Coronary artery (tissue), 2 donors: ENCODE measurements at regions not wholly inside any gene's neighbourhood (a gene's known extent, or its start where the extent isn't known, plus 50 kb on each side); places are given as distances from the start of the nearest gene placed in this dataset.

Source experiments
- DNase-seq: peaks from one replicate; pipeline ENCODE4 v3.0.0-alpha.2; 2017; ENCODE audit warnings: low spot score
- H3K27ac ChIP-seq, 2 donors: fragments of 200-600 bp; sonication (generic); one replicate each; pipeline ENCODE4 v1.5.1; 2016 to 2019
- H3K4me3 ChIP-seq: fragments of 200-600 bp; sonication (generic); 2 replicates; pipeline ENCODE4 v1.5.1; 2016; ENCODE audit warnings: mild to moderate bottlenecking, moderate library complexity
- TF ChIP-seq, protein P1 (sequence below): fragments of 200-600 bp; sonication (generic); IDR thresholded peaks from one replicate; pipeline ENCODE4 v1.5.1; 2019; ENCODE audit warnings: antibody characterized with exemption

DNA sequence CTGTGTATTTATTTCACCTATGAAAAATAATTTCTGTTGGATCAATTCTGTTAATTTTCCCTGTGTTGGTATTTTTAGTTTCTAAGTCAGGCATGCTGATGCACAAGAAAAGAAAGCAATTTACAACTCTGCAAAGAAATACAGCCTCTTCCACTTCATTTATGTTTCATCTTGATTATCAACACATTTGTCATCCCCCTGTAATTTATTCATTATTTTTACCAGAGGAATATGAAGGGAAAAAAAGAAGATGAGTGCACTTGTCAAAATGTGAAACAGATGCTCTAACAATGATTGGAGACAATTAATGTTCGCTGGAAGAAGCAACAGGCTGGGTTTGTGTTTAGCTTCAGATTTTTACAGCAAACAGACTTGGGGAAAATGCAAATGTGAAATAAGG, 958.5 kb upstream of the SEL1L start:
- DNase-seq = no peak
- Histone ChIP-seq H3K4me3 (no peak overlapping the region), H3K27ac (no peak overlapping the region)
- TF ChIP-seq, protein P1, sequence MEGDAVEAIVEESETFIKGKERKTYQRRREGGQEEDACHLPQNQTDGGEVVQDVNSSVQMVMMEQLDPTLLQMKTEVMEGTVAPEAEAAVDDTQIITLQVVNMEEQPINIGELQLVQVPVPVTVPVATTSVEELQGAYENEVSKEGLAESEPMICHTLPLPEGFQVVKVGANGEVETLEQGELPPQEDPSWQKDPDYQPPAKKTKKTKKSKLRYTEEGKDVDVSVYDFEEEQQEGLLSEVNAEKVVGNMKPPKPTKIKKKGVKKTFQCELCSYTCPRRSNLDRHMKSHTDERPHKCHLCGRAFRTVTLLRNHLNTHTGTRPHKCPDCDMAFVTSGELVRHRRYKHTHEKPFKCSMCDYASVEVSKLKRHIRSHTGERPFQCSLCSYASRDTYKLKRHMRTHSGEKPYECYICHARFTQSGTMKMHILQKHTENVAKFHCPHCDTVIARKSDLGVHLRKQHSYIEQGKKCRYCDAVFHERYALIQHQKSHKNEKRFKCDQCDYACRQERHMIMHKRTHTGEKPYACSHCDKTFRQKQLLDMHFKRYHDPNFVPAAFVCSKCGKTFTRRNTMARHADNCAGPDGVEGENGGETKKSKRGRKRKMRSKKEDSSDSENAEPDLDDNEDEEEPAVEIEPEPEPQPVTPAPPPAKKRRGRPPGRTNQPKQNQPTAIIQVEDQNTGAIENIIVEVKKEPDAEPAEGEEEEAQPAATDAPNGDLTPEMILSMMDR = no peak

DNA sequence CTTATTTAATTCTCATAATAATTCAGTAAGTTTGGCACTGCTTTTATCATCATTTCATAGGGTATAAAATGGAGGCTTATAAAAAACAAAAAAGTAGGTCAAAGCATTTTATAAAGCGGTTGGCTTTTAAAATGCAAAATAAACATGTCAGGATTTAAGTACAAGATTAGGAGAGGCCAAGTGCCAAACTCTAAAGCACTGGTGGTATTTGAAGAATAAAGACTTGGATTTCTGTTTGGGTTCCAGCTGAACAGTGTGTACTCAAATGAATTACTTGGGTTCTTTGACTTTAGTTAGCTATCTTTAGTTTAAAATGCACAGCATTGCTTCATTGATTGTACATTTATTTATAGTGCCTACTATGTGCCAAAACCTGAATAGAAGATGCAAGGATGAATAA, 966.6 kb upstream of the SEL1L start:
- H3K27ac ChIP-seq = no peak overlapping the region
- TF ChIP-seq, protein P1 = no peak
- no peak overlapping the region for H3K4me3 ChIP-seq
- DNase-seq = no peak

DNA sequence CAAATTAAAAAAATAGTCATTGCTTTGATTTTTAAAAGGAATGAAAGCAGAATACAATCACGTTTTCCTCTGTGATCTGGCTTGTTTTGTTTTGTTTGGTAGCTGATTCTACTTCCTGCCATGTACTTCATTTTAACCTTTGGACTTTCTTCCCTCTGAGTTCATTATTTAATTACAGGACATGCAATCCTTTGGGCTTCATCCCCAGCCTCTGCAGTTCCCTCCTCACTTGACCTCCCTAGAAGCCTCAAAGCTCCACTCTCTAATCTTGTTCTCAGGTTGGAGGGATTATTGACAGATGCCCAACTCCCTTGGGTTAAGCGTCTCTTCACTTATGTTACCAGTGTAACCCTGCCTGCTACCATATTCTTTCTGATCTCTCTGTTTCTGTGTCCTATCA, 967.9 kb upstream of the SEL1L start:
- no peak overlapping the region for H3K27ac ChIP-seq
- TF ChIP-seq, protein P1 = no peak
- DNase-seq = no peak
- H3K4me3 ChIP-seq = no peak overlapping the region

DNA sequence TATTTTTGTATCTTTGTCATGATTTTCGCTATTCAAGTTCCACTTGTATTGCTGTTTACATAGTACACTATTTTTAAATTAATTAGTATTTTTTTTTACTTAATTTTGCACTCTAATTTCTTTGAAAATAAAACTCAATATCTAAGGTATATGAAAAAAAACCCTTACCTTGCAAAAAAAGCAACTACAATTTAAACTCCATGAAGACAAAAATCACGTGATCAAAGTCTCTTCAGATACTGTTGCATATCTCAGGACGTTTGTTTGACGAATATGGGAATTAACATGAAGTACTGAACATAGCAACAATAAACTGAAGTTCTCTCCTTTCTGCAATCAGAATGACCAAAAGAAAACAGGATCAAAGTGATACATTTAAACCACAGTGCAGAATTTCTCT, 968.4 kb upstream of the SEL1L start:
- no peak for DNase-seq
- Histone ChIP-seq H3K4me3 (no peak overlapping the region), H3K27ac (no peak overlapping the region)
- TF ChIP-seq, protein P1 = no peak

DNA sequence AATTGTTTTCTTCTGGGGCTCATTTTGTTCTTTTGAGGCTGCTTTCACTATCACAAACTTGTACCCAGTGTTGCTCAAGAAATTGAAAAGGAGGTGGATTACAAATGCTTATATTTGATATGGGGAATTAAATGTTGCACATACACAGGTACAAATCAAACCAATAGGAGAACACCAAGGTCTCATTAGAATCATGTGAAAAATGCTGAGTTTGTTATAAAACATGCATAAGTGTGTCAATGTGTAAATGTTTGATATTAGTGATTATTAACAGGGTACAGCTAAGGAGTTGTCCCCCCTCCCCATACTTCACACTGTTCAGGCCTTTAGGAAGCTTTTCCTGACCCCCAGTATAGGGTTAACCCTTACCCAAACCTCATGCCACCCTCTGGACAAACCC, 971.2 kb upstream of the SEL1L start:
- H3K4me3 ChIP-seq = no peak overlapping the region
- no peak for DNase-seq
- H3K27ac ChIP-seq = no peak overlapping the region
- TF ChIP-seq, protein P1 = no peak

DNA sequence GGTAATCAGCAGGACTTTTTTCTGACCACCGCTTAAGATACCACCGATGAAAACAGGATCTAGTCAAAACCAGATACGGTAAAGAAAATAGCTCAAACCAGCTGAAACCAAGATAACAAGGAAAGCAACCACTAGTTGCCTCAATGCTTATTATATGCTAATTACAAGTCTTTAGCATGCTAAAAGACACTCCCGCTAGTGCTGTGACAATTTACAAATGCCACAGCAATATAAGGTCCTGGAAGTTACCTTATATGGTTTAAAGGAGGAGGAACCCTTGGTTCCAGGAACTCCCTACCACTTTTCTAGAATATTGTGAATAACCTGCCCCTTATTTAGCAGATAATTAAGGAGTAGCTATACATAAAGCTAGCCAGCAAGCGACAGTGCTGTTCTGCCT, 976.4 kb upstream of the SEL1L start:
- TF ChIP-seq, protein P1 = no peak
- H3K27ac ChIP-seq = no peak overlapping the region
- DNase-seq = no peak
- H3K4me3 ChIP-seq = no peak overlapping the region

DNA sequence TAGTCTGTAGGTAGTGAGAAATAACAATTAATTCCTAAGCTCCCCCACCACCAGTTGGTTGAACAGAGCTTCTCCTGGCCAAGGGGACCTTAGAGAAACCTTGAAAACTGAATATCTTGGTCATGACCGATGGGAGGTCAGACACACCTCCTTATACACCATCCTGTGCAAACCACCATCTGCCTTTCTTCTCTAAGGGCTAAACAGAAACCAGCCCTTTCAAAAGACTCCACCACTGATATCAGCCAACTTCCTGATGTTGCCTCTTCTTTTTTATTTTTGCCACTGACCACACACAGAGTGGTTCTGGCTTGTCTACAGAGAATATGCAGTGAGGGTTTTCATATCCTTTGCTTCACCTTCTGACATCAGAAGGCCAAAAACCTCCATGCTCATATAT, 977.7 kb upstream of the SEL1L start:
- TF ChIP-seq, protein P1 = no peak
- DNase-seq = no peak
- Histone ChIP-seq H3K27ac (no peak overlapping the region), H3K4me3 (no peak overlapping the region)
